ENCODE measurements at regions not wholly inside any gene's neighbourhood (a gene's known extent, or its start where the extent isn't known, plus 50 kb on each side); places are given as distances from the start of the nearest gene placed in this dataset.

DNA sequence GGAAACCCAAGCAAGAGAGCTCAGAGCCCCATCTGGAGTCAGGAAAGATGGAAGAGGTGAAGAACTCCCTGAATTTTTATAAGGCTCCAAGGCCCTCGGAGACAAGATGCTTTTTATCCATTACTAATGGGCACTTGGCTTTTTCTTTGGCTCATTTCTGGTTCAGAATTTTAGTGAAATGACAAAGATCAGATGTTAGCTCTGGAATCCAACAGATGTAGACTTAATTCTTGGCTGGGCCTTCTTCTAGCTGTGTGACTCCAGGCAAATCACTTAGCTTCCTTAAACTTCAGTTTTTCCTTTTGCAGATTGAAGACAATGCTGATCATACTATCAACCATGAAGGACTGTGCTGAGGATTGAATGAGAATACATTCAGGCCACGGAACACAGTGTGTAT lies 85.2 kb downstream of the HRH4 start:
- WGBS (ENCODE audit: extremely low coverage, insufficient read length, low lambda C conversion rate): no CpG with 5 or more reads among the region's 2 CpGs
- no peaks in the 10 kb centered on the region for H3K9me3 Mint-ChIP-seq

More for the DNA sequence above, 85.2 kb downstream of the HRH4 start:
- Histone ChIP-seq H2BK5ac (ENCODE audit: insufficient read length, low read length) (no peak overlapping the region), H3K9me3 (ENCODE audit: control insufficient read depth, low read depth, low read length) (no peaks in the 10 kb centered on the region), H4K20me1 (ENCODE audit: control insufficient read depth, insufficient read depth, insufficient read length) (no peaks in the 10 kb centered on the region), H3K79me1 (ENCODE audit: insufficient read depth, low read depth, low read length, poor library complexity, severe bottlenecking) (no peaks in the 10 kb centered on the region), H3K27ac (ENCODE audit: insufficient read length, low read depth, low read length) (no peak overlapping the region), H2BK12ac (ENCODE audit: insufficient read length, low read depth, low read length) (no peak overlapping the region), H2BK120ac (ENCODE audit: low read depth, low read length, poor library complexity, severe bottlenecking) (no peak overlapping the region), H3K79me2 (ENCODE audit: insufficient read depth, low read length) (no peaks in the 10 kb centered on the region; the same call in 1 of the 2 replicates), H3K9ac (ENCODE audit: extremely low read depth, insufficient read length, low read length) (no peak overlapping the region), H2AFZ (ENCODE audit: low read length) (no peak overlapping the region), H4K8ac (replicated peaks; ENCODE audit: insufficient read length, low read depth, low read length) (no peak overlapping the region), H3K27me3 (ENCODE audit: insufficient read depth, low read length) (no peaks in the 10 kb centered on the region), H2AK5ac (ENCODE audit: insufficient read length, low read length) (no peak overlapping the region), H3K4ac (ENCODE audit: low read depth, low read length) (no peak overlapping the region), H3K4me1 (ENCODE audit: insufficient read depth, low read length) (peaks cover 3% of the 10 kb centered on the region; the same call in 1 of the 2 replicates), H3K14ac (ENCODE audit: insufficient read depth, low read length) (no peak overlapping the region), H3K23ac (ENCODE audit: insufficient read length, low read depth, low read length) (no peak overlapping the region), H3K4me2 (ENCODE audit: insufficient read depth, insufficient read length, low read length) (no peak overlapping the region), H3K56ac (ENCODE audit: insufficient read length, low read depth, low read length) (no peak overlapping the region), H4K91ac (ENCODE audit: insufficient read length, low read depth, low read length) (no peak overlapping the region), H3T11ph (ENCODE audit: low read length) (no peak overlapping the region), H3K18ac (ENCODE audit: insufficient read length, low read depth, low read length) (no peak overlapping the region), H3K23me2 (ENCODE audit: insufficient read length, low read depth, low read length, poor library complexity, severe bottlenecking) (no peaks in the 10 kb centered on the region), H2BK20ac (ENCODE audit: low read depth, low read length, poor library complexity, severe bottlenecking) (no peak overlapping the region), H4K5ac (ENCODE audit: insufficient read length, low read depth, low read length) (no peak overlapping the region), H2BK15ac (ENCODE audit: low read depth, low read length) (no peak overlapping the region)
- no peak for DNase-seq
- H3K27ac Mint-ChIP-seq: no peak overlapping the region
- peaks cover 7 to 10% of the 10 kb centered on the region in 2 experiments for H3K4me1 Mint-ChIP-seq
- peaks cover under 1% of the 10 kb centered on the region; the same call in 1 of the 2 replicates for H3K27me3 Mint-ChIP-seq (ENCODE audit: low read depth)
- TF ChIP-seq, protein P1, sequence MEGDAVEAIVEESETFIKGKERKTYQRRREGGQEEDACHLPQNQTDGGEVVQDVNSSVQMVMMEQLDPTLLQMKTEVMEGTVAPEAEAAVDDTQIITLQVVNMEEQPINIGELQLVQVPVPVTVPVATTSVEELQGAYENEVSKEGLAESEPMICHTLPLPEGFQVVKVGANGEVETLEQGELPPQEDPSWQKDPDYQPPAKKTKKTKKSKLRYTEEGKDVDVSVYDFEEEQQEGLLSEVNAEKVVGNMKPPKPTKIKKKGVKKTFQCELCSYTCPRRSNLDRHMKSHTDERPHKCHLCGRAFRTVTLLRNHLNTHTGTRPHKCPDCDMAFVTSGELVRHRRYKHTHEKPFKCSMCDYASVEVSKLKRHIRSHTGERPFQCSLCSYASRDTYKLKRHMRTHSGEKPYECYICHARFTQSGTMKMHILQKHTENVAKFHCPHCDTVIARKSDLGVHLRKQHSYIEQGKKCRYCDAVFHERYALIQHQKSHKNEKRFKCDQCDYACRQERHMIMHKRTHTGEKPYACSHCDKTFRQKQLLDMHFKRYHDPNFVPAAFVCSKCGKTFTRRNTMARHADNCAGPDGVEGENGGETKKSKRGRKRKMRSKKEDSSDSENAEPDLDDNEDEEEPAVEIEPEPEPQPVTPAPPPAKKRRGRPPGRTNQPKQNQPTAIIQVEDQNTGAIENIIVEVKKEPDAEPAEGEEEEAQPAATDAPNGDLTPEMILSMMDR (conservative IDR thresholded peaks at IDR 0.05): no peak
- H3K4me3 Mint-ChIP-seq: no peak overlapping the region
- no peaks in the 10 kb centered on the region for H3K36me3 Mint-ChIP-seq (ENCODE audit: insufficient read depth in 1 of 3, low read depth in 3 of 3)
